ENCODE measurements at regions not wholly inside any gene's neighbourhood (a gene's known extent, or its start where the extent isn't known, plus 50 kb on each side); places are given as distances from the start of the nearest gene placed in this dataset.

DNA sequence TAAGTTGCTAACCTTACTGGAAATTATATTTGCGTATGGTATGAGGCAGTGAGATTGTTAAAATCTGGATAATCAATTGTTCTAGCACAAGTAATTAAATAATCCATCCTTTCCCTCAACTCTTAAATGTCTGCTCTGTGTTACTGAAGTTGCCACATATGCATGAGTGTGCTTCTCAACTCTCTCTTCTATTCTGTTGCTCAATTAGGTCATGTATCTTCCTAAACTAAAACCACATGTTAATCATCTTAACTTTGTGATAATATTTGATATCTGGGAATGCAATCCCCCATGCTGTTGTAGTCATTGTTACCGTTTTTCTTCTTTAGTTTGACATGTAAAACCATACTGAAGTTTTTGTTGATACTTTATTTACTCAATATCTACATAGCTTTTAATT lies 63.5 kb upstream of the STMND1 start:
- TF ChIP-seq, protein P1, sequence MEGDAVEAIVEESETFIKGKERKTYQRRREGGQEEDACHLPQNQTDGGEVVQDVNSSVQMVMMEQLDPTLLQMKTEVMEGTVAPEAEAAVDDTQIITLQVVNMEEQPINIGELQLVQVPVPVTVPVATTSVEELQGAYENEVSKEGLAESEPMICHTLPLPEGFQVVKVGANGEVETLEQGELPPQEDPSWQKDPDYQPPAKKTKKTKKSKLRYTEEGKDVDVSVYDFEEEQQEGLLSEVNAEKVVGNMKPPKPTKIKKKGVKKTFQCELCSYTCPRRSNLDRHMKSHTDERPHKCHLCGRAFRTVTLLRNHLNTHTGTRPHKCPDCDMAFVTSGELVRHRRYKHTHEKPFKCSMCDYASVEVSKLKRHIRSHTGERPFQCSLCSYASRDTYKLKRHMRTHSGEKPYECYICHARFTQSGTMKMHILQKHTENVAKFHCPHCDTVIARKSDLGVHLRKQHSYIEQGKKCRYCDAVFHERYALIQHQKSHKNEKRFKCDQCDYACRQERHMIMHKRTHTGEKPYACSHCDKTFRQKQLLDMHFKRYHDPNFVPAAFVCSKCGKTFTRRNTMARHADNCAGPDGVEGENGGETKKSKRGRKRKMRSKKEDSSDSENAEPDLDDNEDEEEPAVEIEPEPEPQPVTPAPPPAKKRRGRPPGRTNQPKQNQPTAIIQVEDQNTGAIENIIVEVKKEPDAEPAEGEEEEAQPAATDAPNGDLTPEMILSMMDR (IDR thresholded peaks at IDR 0.05) = no peak
- no peak for TF ChIP-seq POLR2AphosphoS5 (IDR thresholded peaks at IDR 0.05)
- TF ChIP-seq EP300 (IDR thresholded peaks at IDR 0.05) = no peak

All from esophagus muscularis mucosa (tissue), 4 donors.